Stimulated activated CD4-positive, alpha-beta T cell treated with anti-CD3 and anti-CD28 coated beads, TNF-alpha, amount 100 ng/mL, for 48 hours (primary cell): ENCODE measurements at regions not wholly inside any gene's neighbourhood (a gene's known extent, or its start where the extent isn't known, plus 50 kb on each side); places are given as distances from the start of the nearest gene placed in this dataset.

Experiments used
- DNase-seq, 3 donors: peaks; one replicate each; pipeline ENCODE4 v3.0.0-alpha.2; 2020; ENCODE audit warnings: low read depth in 3 of 3

DNA sequence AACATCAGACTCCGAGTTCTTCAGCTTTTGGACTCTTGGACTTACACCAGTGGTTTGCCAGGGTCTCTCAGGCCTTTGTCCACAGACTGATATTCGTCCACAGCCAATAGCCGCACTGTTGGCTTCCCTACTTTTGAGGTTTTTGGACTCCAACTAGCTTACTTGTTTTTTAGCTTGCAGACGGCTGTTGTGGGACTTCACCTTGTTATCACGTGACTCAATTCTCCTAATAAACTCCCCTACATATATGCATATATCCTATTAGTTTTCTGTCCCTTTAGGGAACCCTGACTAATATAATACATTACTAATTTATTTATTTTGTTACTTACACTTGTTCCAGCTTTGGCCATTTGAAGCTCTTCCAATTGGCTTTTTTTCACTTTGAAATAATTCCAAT, 311.3 kb downstream of the BMP2 start:
- no peak for DNase-seq

DNA sequence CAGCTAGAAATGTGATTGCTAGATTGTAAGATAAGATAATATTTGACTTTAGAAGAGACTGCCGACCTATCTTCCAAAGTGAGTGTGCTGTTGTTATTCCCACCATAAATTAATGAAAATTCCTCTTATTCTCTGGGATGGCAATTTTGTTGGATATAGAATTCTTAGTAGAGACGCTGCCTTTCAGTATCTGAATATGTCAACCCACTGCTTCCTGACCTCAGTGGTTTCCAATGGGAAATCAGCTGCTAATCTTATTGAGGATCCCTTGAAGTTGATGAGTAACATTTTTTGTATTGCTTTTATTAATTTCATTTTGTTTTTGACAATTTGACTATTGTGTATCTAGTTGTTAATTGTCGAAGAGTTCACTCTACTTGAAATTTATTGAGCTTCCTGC, 313.0 kb downstream of the BMP2 start:
- no peak for DNase-seq

DNA sequence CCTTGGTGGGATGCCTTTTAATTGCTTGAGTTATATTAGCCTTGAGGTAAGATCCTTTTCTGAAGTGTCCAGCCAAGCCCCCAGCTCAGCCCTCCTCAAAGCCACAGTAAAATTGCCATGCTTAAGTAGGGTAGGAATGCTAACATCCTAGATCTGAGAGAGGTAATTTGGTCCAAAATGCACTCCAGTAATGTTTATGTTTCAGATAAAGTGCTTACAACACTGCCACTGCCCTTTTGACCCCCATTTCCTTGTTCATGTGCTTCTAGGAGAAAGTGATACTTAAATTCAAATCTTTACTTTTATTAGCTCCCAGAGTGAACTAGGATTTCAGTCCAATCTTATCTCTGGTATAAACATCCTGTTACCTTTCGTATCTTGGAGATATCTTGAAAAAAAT, 318.0 kb downstream of the BMP2 start:
- DNase-seq, result no peak

DNA sequence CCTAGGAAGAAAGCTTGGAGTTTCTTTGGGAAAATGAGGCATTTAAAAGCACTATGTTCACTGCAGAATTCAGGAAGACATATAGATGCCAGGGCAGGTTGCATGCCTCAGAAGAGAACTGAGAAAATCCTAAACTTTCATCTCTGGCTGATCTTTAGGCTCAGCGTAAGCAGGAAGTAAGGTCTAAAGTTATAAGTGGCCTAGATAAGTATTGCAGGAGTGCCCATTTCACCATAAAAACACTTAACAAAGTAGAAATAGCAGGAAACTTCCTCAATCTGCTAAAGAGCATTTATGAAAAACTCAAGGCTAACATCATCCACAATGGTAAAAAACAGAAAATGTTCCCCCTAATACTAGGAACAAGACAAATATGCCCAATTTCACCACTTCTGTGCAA, 320.3 kb downstream of the BMP2 start:
- no peak for DNase-seq

DNA sequence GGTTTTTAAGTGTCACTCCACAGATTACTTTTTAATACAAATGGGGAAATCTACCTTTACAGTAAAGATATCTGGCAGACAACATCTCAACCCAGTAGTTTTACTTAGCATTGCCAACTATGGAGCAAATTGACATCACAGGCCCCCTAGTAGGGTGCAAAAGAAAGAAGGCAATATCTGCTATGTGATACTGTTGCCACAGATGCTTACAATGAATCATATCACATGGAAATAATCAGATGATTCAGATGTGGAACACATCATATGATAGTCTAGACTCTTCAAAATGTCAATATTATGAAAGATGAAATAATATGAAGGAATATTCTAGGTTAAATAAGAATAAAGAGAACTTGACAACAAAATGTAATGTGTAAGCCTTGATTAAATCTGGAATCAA, 322.5 kb downstream of the BMP2 start:
- no peak for DNase-seq

DNA sequence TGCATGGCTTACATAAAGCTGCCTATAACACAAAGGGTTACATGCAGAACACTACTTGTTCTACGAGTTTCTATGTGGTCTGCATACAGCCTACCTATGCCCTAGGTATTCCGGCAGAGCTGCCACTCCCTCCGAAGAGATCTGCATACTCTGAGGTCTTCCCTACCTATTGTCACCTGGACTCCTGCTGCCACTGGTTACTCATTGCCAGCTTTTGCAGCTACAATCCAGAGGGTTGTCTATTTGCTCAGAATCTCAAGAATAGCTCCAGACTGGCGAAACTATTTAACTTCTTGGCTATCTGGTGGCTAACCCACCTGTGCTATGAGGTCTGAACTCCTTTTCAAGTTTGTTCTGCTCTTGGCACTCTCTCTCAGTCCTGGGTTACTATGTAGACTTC, 323.3 kb downstream of the BMP2 start:
- DNase-seq, result no peak

DNA sequence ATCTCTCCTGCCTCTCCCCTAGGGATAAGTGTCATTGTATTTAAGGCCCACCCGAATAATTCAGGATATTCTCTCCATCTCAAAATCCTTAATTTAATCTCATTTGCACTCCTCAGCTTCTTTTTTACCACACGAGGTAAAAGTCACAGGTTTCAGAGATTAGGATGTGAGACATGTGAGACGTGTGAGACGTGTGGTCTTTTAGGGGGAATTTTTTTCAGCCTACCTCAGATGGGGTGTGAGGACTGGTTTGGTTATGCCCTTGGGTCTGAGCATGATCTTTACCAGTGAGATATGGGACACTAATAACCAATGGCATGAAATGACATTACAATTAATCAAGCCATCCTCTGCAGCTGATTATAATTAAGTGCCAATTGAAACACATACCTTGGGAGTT, 324.2 kb downstream of the BMP2 start:
- DNase-seq, result no peak

DNA sequence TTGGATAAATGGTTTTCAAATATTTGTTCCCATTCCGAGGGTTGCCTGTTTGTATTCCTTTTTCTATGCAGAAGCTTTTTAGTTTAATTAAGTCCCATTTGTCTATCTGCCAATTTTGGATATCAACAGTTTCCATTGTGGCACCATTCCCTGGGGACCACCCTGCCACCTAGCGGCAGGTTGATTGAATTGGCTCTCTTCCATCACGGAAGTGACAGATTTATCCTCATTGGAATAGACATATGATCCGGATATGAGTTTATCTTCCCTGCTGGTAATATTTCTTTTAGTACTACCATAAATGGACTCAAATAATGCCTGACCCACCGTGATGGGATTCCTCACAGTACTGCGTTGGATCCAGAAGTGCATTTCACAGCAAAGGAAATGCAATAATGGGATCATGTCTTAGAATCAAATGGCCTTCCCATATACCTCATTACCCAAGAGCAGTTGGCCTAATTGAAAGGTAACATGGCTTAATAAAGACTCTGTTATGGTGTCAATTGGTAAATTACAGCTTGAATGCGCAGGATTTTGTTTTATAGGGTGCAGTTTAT, 327.0 kb downstream of the BMP2 start:
- DNase-seq, result no peak

DNA sequence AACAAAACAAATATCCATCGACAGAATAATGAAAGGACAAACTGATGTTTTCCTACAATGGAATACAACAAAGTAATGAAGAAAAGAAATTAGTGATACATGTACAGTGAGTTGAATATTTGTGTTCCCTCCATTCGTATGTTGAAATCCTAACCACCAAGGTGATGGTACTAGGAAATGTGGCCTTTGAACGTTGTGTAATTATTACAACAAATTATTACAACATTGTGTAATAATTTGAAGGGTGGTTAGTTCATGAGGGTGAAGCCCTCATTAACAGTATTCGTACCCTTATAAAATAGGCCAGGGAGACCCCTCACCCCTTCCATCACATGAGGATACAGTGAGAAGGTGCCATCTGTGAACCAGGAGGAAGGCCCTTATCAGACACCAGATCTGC, 339.4 kb downstream of the BMP2 start:
- DNase-seq, result no peak

DNA sequence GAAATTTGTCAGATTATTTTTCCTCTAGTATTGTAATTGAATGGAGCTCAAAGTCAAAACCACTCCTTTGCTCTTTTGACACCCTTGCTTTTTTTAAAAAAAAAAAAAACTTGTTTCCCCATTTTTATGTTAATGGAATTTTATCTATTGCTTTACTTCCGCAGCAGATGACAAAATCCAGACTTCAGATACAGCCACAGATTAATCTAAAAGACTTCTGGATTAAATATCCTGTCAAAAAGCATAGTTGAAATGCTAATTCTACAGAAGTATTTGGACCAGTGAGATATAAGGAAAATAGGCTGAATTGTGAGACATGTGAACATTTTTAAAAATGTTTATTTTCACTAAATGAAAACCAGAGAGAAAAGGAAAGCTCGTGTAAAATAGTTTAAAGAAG, 341.4 kb downstream of the BMP2 start:
- DNase-seq, result no peak

DNA sequence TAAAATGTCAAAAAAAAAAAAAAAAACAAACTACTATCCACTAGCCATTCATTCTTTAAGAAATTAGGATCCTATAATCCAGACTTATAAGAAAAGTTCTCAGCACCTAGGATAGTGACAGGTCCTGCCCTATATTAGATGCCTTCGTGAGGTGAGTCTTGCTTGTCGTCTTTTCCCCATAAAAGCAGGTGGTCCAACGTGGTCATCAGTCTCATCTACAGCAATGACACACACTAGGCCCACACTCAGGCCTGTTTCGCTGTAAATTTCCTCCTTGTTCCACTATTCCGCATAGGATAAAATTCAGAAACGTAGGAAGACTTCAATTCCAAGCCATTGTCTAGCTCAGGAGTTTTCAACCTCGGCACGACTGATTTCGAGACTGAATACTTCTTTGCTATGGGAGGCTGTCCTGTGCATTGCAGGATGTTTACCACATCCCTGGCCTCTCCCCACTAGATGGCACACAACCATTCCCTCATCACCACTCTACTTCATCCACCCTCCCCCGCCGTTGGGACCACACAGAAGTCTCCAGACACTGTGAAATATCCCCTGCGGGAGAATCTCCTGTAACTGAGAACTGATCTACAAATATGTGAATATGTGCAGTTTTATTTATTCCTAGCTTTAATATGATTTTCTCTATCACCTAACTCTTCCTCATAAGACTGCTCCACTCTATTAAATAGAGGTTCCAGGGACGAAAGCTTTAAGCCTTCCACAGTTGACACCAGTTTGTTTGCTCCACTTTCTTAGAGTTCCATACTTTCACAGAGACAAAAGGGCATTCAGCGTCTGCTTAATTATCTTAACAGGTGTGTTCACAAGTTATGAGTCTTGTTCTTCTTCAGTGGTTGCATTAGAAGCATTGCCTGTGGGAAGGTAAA, 346.3 kb downstream of the BMP2 start:
- DNase-seq, result no peak

DNA sequence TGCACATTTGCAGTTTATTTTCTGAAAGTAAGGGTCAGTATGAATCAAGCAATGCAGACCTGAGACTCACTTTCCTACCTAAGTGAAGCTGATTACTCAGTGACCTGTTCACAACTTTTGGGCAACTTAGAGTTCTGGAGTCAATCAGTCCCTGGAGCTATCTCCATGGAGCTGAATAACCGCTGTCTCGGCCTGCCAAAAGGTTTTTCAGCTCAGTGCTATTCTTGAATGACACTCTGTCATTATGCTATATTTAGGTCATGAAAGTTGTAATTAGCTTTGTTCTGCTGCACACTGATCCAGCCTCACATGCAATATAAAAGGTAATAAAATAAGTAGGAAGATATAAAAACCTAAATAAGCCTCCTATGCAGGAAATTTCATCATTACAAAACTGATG, 356.0 kb downstream of the BMP2 start:
- DNase-seq, result no peak

DNA sequence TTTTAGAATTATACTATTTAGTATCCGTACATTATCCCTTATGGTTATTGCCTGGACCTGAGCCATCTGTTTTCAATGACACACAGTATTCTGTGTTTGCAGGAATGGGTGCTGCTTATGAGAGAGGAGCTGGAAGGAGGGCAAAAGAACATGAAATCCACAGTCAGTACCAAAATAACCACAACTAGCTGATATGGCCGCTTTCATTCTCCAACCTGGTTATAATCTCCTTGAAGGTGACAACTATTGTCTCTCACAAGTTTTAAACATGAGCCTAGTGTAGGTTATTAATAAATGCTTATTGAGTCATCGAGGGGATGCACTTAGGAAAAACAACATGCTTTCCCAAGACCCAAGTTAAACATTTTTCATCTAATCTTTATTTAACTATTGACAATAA, 356.6 kb downstream of the BMP2 start:
- no peak for DNase-seq

DNA sequence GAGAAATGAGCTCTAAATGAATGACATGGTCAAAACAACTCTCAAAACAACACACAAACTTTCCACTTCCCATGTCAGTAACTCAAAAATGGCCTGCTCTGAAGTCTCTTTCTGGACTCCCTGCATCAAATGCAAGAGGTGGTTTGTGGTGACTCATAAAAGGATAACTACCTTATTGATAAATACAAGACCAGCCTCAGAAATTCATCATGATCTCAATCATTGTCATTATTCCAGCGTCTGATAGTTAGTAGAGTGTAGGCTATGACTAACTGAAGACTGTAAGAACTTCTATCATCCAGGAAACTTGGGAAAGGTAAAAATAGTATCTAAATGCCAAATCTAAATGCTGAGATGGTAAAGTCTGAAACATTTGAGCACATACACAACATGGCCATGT, 369.4 kb downstream of the BMP2 start:
- DNase-seq, result no peak

DNA sequence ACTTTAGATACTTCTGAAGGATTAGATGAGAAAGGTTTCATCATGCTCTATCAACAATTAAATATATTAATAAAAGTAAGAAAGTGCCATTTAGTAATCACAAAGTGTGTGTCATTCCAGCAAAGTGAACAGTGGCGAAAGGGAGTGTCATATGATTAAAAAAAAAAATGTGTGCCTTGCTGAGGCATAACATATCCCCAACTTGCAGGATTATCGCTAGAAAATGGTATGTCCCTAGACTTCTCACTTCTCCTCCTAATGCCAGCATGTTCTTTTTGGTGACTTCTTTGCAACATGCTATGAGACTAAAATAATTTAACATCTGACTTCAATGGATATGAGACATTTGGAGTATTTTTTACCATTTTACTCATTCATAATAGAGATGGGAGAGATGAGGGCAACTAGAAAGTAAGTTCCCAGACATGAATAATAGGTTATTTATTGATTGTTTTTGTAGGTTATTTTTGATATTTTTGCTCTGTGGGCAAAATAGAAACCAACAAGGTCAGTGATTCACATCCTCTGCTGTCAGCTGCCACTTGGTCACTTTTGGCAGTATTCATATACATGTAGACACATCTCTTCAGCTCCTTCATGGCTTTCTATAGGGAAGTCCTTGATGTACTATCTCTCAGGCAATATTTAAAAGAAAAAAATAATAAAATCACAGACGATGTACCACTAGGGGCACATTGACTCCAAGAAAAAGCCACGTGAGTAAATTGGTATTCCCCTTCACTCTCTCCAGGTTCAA, 370.1 kb downstream of the BMP2 start:
- DNase-seq, result no peak

DNA sequence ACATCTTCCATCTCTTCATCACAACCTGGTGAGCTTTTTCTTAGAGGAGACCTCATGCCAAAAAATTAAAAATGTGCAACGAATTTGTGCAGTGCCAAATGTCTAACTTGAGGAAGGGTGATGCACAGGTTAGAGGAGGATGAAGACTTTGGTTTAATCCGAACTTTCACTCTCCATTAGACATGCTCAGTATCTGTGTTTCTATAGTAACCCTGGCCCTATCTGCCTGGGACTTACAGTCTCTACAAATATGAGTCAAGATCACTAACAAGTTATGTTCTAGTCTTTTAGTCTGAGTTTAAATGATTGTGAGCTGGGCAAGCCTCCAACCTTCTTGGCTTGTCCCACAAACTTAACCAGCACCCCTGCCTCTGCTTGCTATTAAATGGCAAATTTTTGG, 377.0 kb downstream of the BMP2 start:
- no peak for DNase-seq

DNA sequence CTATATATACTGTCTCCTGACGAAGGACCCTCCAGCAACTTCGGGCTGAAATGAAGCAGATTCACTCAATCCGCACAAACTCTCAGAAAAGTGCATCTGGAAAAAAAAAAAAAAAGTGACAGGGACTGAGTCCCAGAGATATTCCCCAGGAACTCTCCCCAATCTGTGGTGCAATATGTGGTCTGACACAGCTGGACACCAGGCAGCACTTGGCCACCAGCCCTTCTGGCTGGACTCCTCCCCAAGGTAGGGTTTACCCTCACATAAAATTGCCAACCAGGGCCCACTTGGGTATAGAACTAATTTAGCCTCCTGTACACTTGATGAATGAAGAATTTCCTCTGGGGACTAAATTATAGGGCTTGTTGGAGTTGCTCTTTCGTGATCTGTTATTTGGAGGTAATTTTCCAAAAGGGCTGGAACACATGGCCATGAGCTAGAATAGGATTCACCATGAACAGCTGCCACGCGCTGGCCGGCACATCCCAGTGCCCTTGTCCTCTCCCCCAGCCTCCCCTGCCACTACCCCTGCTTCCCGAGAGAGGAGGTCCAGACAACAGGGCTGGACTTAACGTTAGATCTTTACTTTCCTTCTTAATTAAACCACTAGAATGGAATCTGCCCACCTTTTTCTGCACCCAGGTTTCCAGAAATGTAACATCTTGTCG, 379.2 kb downstream of the BMP2 start:
- DNase-seq, result no peak

DNA sequence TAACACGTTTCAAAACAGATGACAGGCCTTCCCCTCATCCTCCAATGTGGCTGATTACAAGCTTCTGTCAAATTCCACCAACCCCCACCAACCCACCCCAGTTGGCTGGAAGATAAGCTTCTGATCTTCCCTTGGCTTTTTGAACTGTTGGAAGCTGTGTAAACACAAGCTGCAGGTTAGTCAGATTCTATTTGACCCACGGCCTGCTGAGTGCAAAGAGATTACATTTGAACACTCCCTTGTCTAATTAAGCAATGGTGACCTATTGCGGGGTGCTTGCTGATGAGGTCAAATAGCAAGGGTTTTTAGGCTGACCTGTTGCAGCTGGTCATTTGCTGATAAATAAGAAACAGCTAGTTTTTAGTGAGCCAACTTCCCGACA, 379.7 kb downstream of the BMP2 start:
- no peak for DNase-seq

DNA sequence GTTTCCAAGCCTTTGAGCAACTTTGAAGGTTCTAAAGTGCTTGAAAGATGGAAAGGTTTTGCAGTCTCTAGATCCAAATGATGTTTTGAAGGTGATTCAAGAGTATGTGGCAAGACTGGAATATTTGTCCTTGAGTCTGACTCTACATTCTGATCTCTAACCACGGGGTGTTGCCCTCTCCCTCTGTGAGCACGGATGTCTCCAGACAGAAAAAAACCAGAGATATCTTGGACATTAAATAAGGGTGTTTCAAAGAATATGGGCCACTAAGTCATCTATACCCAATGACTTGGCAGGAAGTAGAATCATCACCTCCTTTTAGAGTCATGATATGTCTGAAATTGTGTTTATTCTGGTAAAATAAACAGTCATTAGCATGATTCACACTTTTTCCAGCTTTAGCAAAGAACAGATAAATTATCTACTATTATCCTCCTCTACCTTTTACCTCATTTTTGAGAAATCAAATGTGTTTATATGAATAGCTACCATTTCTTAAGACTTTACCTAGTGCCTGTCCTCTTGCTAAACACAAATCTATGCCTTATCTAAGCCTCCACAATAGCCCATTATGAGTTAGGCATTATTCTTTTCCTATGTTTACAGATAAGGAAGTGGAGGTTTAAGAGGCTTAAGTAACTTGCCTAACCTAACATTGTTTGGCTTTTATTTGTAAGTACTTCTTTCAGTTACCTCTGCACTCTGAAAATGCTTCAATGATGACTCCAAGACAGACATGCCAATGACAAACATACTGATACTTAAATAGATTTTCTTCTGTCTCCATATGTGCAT, 384.4 kb downstream of the BMP2 start:
- no peak for DNase-seq

DNA sequence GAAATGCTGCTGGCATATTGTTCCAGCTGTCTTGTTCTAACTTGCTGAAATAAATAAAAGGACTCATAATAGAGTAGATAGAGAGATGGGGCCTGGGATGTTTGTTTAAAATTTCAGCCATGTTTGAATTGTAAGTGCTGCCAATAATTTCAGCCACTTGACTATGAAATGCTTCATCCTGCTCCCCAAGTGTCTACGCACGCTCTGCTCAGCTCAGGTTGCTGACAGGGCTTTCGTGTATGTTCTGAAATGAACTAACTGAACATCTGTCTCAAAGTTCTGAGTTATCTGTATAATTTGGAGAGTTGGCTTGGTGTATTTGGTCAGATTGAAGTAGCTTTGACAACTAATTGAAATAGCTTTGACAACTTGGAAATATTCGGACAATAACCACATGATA, 387.8 kb downstream of the BMP2 start:
- DNase-seq, result no peak

DNA sequence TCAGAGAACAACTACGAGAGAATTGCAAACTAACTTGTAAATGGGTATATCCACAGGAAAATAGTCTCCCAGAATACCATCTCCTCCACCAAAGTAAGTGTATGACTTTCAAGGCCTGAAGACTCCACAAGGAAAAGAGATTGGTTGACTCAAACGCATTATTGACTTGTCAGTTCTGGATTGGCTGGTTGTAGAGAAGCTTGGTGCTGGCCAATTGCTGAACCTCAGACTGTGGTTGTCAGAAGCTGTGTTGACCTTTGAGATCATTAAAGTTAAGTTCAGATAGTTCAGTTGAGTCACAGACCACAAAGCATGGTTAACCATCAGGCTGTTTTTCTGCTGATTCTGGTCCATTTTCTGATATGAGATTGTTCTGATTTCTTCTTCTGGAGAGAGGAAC, 388.3 kb downstream of the BMP2 start:
- DNase-seq, result no peak

DNA sequence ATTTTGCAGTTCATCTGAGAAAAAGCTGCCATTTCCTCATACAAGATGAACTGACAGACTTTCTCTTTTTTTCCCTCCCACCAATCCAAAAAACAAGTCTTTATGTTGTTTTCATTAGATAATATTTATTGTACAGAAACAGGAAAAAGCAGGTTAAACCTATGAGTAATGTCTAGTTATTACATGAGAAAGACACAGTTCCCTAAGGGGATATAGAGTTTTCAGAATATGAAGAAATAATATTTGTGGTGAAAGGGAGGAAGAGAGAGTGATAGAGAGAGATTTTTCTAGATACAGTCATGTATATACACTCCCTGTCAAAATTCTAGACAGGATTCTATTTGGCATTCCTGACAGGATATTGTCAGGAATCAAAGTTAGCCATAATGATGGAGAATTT, 392.4 kb downstream of the BMP2 start:
- no peak for DNase-seq
